Osteocyte (in vitro differentiated cells): ENCODE measurements at regions not wholly inside any gene's neighbourhood (a gene's known extent, or its start where the extent isn't known, plus 50 kb on each side); places are given as distances from the start of the nearest gene placed in this dataset.

ENCODE experiments used
- DNase-seq: peaks from one replicate; pipeline ENCODE4 v3.0.0; 2021; ENCODE audit warnings: mixed read lengths; ENCODE audit not compliant: unreplicated experiment; ENCODE audit errors: extremely low spot score
- H3K27ac Mint-ChIP-seq: one replicate; pipeline ENCODE4 v1.8.0; 2021; ENCODE audit warnings: mild to moderate bottlenecking, mixed read lengths; ENCODE audit not compliant: unreplicated experiment
- H3K27me3 Mint-ChIP-seq: one replicate; pipeline ENCODE4 v1.8.0; 2021; ENCODE audit warnings: mixed read lengths; ENCODE audit not compliant: unreplicated experiment
- H3K36me3 Mint-ChIP-seq: one replicate; pipeline ENCODE4 v1.8.0; 2021; ENCODE audit warnings: mixed read lengths; ENCODE audit not compliant: unreplicated experiment
- H3K4me1 Mint-ChIP-seq: one replicate; pipeline ENCODE4 v1.8.0; 2021; ENCODE audit warnings: mixed read lengths; ENCODE audit not compliant: unreplicated experiment
- H3K4me3 Mint-ChIP-seq: one replicate; pipeline ENCODE4 v1.8.0; 2021; ENCODE audit warnings: mild to moderate bottlenecking, moderate library complexity, mixed read lengths; ENCODE audit not compliant: unreplicated experiment
- H3K9me3 Mint-ChIP-seq: one replicate; pipeline ENCODE4 v1.8.0; 2021; ENCODE audit warnings: mixed read lengths; ENCODE audit not compliant: unreplicated experiment
- TF ChIP-seq, protein P1 (sequence below): fragments of 200-600 bp; sonication (generic); IDR thresholded peaks from 2 replicates; pipeline ENCODE4 v1.5.0; 2021; ENCODE audit warnings: antibody characterized with exemption, mild to moderate bottlenecking, moderate library complexity

GRCh38 chr17:36746381-36747053, 145.1 kb downstream of the MRM1 start:
- Mint-ChIP-seq H3K4me1 (no peaks in the 10 kb centered on the region), H3K36me3 (no peaks in the 10 kb centered on the region), H3K27ac (no peak overlapping the region), H3K9me3 (peaks cover 8% of the 10 kb centered on the region), H3K27me3 (peaks cover 33% of the 10 kb centered on the region), H3K4me3 (no peak overlapping the region)
- TF ChIP-seq, protein P1, sequence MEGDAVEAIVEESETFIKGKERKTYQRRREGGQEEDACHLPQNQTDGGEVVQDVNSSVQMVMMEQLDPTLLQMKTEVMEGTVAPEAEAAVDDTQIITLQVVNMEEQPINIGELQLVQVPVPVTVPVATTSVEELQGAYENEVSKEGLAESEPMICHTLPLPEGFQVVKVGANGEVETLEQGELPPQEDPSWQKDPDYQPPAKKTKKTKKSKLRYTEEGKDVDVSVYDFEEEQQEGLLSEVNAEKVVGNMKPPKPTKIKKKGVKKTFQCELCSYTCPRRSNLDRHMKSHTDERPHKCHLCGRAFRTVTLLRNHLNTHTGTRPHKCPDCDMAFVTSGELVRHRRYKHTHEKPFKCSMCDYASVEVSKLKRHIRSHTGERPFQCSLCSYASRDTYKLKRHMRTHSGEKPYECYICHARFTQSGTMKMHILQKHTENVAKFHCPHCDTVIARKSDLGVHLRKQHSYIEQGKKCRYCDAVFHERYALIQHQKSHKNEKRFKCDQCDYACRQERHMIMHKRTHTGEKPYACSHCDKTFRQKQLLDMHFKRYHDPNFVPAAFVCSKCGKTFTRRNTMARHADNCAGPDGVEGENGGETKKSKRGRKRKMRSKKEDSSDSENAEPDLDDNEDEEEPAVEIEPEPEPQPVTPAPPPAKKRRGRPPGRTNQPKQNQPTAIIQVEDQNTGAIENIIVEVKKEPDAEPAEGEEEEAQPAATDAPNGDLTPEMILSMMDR: no peak
- no peak for DNase-seq

DNA sequence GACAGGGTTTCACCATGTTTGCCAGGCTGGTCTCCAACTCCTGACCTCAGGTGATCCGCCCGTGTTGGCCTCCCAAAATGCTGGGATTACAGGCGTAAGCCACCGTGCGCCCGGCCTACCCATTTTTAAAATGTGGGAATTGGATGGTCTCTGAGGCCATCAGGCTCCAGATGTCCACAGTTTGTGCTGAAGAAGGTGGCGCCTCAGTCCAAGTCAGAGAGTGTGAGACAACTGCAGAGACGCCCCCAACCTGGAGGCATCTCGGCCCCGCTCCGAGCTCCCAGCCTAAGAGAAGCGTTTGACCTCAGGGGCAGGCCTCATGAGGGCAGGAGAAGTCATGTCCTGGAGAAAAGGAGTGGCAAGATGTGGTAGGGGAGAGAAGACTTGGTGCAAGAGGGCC, 146.5 kb downstream of the MRM1 start:
- H3K4me3 Mint-ChIP-seq: no peak overlapping the region
- no peak overlapping the region for H3K27ac Mint-ChIP-seq
- TF ChIP-seq, protein P1: no peak
- no peak for DNase-seq
- H3K27me3 Mint-ChIP-seq: peaks cover 35% of the 10 kb centered on the region
- H3K36me3 Mint-ChIP-seq: no peaks in the 10 kb centered on the region
- no peaks in the 10 kb centered on the region for H3K4me1 Mint-ChIP-seq
- H3K9me3 Mint-ChIP-seq: peaks cover 8% of the 10 kb centered on the region

GRCh38 chr17:36748272-36748671, 146.9 kb downstream of the MRM1 start:
- H3K4me3 Mint-ChIP-seq: no peak overlapping the region
- DNase-seq: no peak
- no peaks in the 10 kb centered on the region for H3K4me1 Mint-ChIP-seq
- H3K27ac Mint-ChIP-seq: no peak overlapping the region
- TF ChIP-seq, protein P1: no peak
- peaks cover 35% of the 10 kb centered on the region for H3K27me3 Mint-ChIP-seq
- peaks cover 8% of the 10 kb centered on the region for H3K9me3 Mint-ChIP-seq
- H3K36me3 Mint-ChIP-seq: no peaks in the 10 kb centered on the region

DNA sequence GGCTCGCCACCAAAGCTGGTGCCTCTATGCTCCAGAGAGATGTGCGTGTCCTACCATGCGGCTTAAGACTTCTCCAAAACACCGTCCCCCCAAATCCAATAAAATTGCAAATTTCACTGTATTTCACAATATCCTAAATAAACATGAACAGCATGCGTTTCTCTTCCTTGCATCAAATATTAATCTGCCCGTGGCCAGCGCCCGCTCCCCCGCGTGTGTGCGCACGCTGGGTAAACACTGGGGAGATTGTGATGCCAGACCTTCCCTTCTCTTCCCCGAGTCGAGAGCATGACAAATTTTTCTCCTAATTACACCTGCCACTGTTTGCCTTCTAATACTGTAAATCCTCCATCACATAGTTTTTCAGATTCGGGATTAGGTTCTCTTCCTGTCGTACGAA, 148.1 kb downstream of the MRM1 start:
- Mint-ChIP-seq H3K27me3 (peaks cover 29% of the 10 kb centered on the region), H3K36me3 (no peaks in the 10 kb centered on the region), H3K4me1 (no peaks in the 10 kb centered on the region), H3K27ac (no peak overlapping the region), H3K4me3 (no peak overlapping the region), H3K9me3 (peaks cover 2% of the 10 kb centered on the region)
- DNase-seq: no peak
- TF ChIP-seq, protein P1: no peak

DNA sequence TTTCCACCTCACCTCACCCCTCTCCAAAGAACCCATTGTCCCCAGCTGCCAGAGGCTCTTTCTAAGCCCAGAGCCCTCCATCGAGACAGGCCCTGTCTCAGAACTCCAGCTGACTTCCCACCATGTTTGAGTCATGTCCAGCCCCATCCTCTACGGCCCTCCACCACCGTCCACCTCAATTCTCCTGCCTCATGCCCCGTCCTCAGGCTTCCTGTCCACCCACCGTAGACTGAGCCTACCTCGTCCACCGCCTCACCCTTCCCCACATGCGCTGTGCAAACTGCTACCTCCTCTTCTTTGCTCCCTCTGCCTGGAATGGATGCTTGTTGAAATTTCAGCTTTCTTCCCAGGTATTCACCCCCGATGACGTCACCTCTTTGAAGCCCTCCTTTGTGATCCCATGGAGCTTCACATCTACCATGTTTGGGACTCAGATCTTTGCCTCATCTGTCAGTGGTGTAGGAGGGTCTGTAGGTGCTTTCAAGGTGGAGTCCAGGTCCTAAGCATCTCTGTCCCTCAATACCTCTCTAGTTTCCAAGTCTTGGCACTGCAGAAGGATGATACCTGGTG, 149.0 kb downstream of the MRM1 start:
- TF ChIP-seq, protein P1: no peak
- H3K27me3 Mint-ChIP-seq: peaks cover 22% of the 10 kb centered on the region
- H3K4me3 Mint-ChIP-seq: no peak overlapping the region
- no peak overlapping the region for H3K27ac Mint-ChIP-seq
- no peaks in the 10 kb centered on the region for H3K9me3 Mint-ChIP-seq
- H3K4me1 Mint-ChIP-seq: no peaks in the 10 kb centered on the region
- no peak for DNase-seq
- H3K36me3 Mint-ChIP-seq: no peaks in the 10 kb centered on the region
